GM19397 (cell line): ENCODE measurements at regions not wholly inside any gene's neighbourhood (a gene's known extent, or its start where the extent isn't known, plus 50 kb on each side); places are given as distances from the start of the nearest gene placed in this dataset.
"Not testable (repeated sequence)": the region's sequence is repeated elsewhere in the genome, so short reads cannot be mapped to it uniquely, and the experiment has no call there.

Source experiments
- ATAC-seq: cut with Tn5 transposase; IDR thresholded peaks from one replicate; pipeline ENCODE4 v1.9.1; 2021; ENCODE audit warnings: mild to moderate bottlenecking, moderate library complexity; ENCODE audit not compliant: unreplicated experiment

GRCh38 chr6:170067923-170068360, 222.9 kb downstream of the DLL1 start:
- no peak for ATAC-seq

- no peak for ATAC-seq
Measured at GRCh38 chr6:170067181-170067641, 223.7 kb downstream of the DLL1 start.

DNA sequence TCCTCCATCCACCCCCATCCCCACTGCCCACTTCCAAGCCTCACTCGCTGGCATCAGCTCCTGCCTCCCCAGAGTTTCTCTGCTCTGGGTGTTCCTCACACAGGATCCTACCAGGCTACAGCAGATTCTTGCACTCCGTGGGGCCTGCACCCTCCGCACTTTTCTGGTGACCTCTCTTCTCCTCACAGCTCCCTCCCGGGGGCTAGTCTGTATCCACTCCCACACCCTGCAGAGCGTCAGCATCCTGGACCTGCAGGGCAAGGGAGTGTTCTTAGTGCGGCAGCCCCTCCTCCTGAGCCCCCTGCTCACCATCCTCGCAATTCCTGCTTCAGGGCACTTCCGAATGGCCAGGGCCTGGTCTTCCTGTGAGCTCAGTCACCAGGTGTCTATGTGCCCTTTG, 224.2 kb downstream of the DLL1 start:
- ATAC-seq: no peak

GRCh38 chr6:170063851-170064602, 226.9 kb downstream of the DLL1 start:
- no peak for ATAC-seq

DNA sequence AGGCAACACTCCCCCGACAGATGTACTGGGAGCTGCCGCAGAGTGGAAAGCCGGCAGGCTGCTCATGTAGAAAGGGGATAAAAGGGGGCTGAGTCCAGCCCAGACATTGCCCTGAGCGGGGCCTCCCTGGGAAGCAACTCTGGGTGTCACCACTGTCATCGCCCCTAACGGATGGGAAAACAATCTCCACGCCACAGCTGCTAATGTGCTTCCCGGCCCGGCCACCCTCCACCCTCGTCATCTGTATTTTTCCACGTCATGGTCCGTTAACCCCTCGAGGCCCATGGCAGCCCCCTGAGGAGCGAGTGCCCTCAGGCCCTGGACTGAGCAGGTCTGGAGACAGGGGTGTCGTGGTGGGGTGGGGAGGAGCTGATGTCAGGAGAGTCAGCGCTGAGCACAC, 227.4 kb downstream of the DLL1 start:
- no peak for ATAC-seq

- no peak for ATAC-seq
Measured at GRCh38 chr6:170062915-170063241, 228.0 kb downstream of the DLL1 start.

DNA sequence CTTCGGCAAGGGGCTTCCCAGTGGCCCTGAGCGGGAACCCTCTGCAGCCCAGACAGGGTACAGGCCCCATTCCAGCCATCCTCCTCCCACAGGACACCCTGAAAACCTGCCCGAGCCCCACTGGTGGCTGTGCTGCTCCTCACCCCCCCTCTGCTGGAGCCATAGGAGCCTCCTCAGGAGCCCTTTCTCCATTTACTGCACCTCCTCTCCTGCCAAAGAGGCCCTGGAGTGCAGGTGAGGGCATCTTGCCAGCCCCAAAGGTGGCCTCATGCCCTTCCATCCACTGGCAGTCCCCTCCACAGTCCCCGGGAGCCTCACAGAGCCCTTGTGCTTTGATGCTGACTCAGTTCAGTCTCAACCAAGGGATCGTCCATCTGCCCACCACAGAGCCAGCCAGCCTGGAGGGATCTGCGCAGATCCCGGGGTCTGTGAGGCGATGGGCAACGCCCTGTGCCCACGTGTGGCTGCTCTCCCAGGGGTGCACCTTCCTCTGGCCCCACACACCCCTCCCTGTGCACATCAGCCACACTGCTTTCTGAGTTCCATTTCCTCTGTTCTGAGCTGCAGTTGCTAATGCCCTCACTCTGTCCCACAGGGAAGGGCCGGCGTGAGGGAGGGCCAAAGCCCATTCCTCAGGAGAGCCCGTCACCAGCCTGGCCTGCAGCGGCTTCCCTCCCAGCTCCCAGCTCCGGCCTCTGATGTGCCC, 228.5 kb downstream of the DLL1 start:
- no peak for ATAC-seq

DNA sequence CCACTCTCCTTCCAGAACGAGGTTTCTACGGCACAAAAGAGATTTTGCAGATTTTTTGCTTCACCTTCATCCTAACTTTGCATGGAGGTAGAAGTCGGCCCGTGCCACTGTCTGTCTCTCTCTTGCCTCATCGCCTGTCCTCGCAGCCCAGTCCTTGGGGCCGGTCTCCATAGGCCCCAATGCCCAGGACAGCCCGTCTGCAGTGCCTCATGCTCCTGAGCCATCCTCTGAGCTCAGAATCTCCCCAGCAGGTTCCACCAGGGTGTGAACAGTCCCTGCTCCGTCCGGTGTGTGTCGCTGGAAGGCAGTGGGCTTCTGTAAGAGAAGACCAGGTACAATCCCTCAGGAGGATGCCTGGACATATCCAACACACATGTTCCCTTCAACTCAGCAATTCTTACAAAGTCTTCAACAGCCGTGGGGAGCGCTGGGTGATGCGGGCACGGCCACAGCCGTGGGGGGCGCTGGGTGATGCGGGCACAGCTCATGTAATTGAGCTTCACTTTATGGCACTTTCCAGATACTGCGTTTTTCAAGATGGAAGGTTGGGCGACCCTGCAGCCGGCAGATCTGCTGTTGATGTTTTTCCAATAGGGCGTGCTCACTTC, 231.9 kb downstream of the DLL1 start:
- ATAC-seq: no peak

- no peak for ATAC-seq
Measured at GRCh38 chr6:170057961-170058877, 232.7 kb downstream of the DLL1 start.

DNA sequence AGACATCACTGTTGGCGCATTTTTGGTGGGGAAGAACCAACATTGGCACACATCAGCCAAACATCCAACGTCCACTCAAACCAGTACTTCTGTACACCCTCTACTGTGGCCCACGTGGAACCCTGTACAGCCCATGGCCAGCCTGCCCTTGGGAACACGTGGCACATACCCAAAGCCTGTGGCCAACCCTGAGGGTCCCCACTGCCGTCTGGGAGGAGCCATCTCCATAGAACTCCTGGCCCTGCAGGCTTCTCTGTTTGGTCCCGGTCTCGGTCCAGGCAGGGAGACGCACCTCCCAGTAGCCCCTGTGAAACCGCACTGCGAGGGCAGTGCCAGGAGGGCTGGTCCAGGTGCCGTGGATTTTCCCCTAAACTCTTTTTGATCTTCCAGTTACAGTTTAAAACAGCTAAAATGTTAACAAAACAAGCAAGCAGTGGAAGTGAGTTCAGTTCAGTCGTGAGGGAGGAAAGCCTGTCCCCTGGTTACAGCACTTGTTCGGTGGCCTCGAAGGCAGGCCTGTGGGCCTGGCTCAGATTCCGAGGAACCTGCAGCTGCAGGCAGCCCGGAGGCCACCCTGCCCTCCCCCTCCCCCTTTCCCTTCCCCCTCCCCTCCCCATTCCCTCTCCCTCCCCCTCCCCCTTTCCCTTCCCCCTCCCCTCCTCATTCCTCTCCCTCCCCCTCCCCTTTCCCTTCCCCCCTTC, 233.7 kb downstream of the DLL1 start:
- no peak for ATAC-seq

GRCh38 chr6:170056278-170056711, 234.6 kb downstream of the DLL1 start:
- ATAC-seq: no peak

GRCh38 chr6:170055797-170056196, 235.1 kb downstream of the DLL1 start:
- ATAC-seq: not testable (repeated sequence)

- ATAC-seq: no peak
Measured at GRCh38 chr6:170053966-170054661, 236.8 kb downstream of the DLL1 start.

DNA sequence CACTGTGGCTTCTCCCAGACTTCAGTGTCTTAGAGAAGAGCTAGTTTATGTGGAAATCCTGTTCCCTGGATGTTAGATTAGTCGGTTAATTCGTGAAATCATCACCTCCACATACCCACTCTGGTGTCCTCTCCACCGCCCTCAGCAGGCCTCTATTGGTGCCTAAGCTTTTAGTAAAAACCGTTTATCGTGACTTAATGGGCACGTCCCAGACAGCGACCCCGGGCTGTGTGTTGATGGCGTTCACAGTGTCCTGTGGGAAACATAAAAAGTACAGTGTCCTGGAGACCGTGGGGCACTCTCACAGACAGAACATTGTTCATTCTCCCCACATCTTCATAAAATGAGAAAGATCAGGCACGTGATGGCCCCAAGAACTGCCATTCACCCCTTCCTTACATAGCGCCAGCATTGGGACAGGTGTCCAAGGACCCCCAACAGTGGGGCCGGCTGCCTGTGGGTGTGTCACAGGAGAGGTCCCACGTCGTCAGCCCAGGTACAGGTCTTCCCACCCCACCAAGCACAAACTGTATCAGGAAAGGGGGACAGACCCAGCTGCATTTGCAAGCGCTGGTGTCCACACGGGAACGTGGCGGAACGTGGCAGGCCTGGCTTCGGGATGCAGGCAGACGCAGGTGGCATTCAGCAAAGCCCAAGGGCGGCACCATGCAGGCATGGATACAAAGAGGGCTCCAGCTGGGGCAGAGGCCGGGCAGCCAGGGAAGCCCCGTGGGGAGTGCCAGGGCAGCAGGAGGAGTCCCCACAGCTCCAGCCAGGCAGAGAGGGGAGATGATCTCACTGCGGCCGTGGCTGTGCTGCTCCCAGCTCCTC, 237.7 kb downstream of the DLL1 start:
- no peak for ATAC-seq

DNA sequence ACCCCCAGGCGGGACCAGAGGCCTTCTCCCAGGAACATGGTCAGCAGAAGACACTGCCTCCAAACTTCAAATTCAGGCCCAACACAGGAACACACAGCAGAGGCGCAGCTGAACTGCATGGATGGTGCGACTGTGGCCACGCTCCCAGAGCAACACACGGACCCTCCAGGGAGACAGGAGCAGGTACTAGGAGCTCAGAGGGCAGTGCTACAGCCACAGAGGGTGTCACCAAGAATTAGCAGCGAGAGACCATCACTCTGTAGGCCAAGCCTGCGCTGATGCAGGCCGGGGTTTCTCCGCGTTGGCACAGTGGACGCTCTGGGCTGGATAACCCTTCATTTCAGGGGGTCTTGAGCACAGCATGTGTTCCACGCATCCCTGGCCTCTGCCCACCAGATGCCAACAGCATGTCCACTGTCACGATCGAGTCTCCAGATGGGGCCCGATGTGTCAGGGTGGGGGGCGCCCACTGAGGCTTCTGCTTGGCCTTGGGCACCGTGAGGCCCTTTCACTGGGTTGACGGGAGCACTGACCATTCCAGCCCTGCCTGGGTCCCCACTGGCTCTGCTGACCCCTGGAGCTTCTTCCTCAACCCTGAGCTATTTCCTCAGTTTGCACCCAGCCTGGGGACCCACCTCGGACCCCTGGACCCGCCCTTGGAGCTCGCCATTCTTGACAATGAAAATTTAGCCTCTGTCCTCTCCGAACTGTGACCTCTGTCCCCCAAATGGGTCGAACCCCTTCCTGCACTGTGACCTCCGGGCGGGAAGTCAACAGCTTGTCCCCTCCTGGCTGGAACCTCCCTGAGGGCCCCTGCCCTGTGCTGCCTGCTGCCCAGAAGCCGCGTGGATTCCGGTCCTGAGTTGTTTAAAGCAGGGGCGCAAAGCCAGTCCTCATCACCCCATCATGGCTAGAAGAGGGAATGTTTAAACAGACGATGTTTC, 239.4 kb downstream of the DLL1 start:
- ATAC-seq: no peak

DNA sequence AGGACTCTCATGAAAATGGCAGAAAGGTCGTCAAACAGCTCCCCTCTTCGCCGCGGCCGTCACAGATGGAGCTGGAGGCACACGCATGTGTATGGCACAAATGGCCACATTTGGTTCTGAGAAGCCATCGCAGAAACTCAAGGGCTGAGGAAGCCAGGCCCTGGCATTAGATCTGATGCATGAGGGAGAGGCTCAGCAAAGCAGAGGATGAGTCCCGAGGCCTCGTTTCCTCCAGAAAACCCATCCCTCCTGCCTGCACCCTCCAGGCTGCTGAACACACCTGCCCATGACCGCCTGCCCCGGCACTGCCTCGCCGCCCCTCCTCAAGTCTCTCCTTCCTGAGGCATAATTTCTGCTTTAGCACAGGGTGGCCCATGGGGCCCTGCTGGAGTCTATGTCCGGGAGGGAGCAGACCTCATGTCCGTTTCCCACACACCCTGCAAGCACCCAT, 240.3 kb downstream of the DLL1 start:
- no peak for ATAC-seq

DNA sequence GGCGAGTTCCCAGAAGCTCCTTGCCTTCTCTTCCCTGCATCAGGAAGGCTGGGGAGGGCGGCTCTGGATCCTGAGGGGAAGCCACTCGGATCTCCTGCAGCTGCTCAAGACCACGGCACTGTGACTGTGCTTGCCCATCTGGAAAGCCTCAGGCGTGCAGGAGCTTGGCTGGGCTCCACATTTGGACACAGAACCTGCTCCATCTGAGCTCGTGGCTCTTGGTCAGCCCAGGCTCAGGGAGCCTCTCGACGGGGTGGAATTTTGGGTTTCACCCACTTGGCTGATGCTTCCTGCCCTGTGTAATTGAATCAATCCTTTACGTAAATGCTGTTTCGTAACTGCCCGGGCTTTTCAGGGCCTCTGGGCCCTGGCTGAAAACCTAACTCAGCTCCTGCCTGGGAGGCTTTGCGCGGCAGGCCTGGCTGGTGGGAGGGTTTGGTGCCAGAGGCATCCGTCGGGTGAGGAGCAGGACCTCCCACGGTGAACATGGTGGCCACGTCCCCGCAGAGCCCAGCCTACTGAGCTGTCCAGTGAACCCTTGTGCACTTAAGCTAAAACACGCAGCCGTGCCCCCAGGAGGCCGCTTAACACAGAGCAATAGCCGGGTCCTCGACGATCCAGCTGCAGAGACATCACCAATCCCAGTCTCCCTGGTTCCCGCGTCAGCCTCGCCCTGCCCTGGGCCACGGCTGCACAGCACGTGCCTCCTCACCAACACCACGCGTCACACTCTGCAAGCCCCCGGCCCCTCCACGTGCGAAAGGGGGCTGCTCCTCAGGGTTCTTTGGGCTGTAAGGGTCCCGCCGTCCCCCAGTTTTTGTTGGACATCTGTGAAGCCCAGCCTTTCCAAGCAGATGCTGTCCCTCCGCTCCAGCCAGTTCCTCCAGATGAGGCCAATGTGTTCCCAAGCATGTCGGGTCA, 241.0 kb downstream of the DLL1 start:
- no peak for ATAC-seq
